Common myeloid progenitor, CD34-positive (primary cell): ENCODE measurements at regions not wholly inside any gene's neighbourhood (a gene's known extent, or its start where the extent isn't known, plus 50 kb on each side); places are given as distances from the start of the nearest gene placed in this dataset.

Experiments used
- CTCF ChIA-PET: fragments of 350-600 bp; sonication (Branson Sonifier 250); formaldehyde crosslinking; loops from one replicate; lab custom pipeline; 2021; ENCODE audit warnings: antibody characterized with exemption; lab: Charles Lee
- POLR2A ChIA-PET: fragments of 350-600 bp; sonication (Branson Sonifier 250); formaldehyde crosslinking; loops from one replicate; lab custom pipeline; 2021; ENCODE audit warnings: antibody characterized with exemption; lab: Charles Lee
- DNase-seq, 3 donors: peaks; one replicate each; pipeline versions ENCODE4 v3.0.0 to v3.0.0-alpha.2; 2013
- H3K27ac ChIP-seq, 2 experiments: 1 replicate in 1 of 2; 2 replicates in 1 of 2; pipeline ENCODE4 v1.7.0; 2013; ENCODE audit warnings: inconsistent platforms in 2 of 2, low read length in 2 of 2, mild to moderate bottlenecking in 2 of 2, low read depth in 1 of 2, moderate library complexity in 1 of 2; ENCODE audit not compliant: severe bottlenecking in 2 of 2, insufficient read depth in 1 of 2, poor library complexity in 1 of 2
- H3K27me3 ChIP-seq, 5 experiments: replicated peaks in 2 of 5; 1 replicate in 3 of 5; 2 replicates in 2 of 5; pipeline versions ENCODE4 v1.6.1 to v1.7.0; 2013; ENCODE audit warnings: low read length in 4 of 5, mild to moderate bottlenecking in 2 of 5, moderate library complexity in 2 of 5, inconsistent platforms in 1 of 5; ENCODE audit not compliant: insufficient read depth in 5 of 5, control insufficient read depth in 4 of 5
- H3K36me3 ChIP-seq, 4 experiments: 1 replicate in 2 of 4; 2 replicates in 2 of 4; pipeline versions ENCODE4 v1.6.1 to v1.7.0; 2013; ENCODE audit warnings: low read length in 3 of 4, control low read depth in 1 of 4, mild to moderate bottlenecking in 1 of 4; ENCODE audit not compliant: control insufficient read depth in 4 of 4, insufficient read depth in 4 of 4
- H3K4me1 ChIP-seq, 4 experiments: 1 replicate in 3 of 4; 2 replicates in 1 of 4; pipeline versions ENCODE4 v1.6.1 to v1.7.1; 2013; ENCODE audit warnings: low read length in 3 of 4, mild to moderate bottlenecking in 3 of 4, control low read depth in 1 of 4, inconsistent platforms in 1 of 4, moderate library complexity in 1 of 4; ENCODE audit not compliant: control insufficient read depth in 4 of 4, insufficient read depth in 4 of 4; ENCODE audit errors: control extremely low read depth in 1 of 4
- H3K4me3 ChIP-seq, 7 experiments: 1 replicate in 4 of 7; 2 replicates in 3 of 7; pipeline versions ENCODE4 v1.5.1 to v1.7.0; 2013; ENCODE audit warnings: mild to moderate bottlenecking in 7 of 7, low read length in 6 of 7, moderate library complexity in 6 of 7, inconsistent platforms in 2 of 7, low read depth in 2 of 7, control low read depth in 1 of 7; ENCODE audit not compliant: insufficient read depth in 4 of 7, control insufficient read depth in 1 of 7; ENCODE audit errors: extremely low read depth in 1 of 7
- H3K9me3 ChIP-seq, 5 experiments: 1 replicate in 4 of 5; 2 replicates in 1 of 5; pipeline versions ENCODE4 v1.6.1 to v1.7.1; 2013; ENCODE audit warnings: low read length in 4 of 5, mild to moderate bottlenecking in 2 of 5, inconsistent platforms in 1 of 5, low read depth in 1 of 5, moderate library complexity in 1 of 5; ENCODE audit not compliant: control insufficient read depth in 4 of 5, insufficient read depth in 2 of 5; ENCODE audit errors: control extremely low read depth in 1 of 5
- WGBS: methylation state at CpG from one replicate; pipeline ENCODE4 v1.1.5; 2013; ENCODE audit not compliant: insufficient coverage; 5-methylcytosine and 5-hydroxymethylcytosine counted together

GRCh38 chr2:107393516-107393915 is 433.2 kb upstream of the RGPD4 start:
- Histone ChIP-seq H3K27ac (no peak overlapping the region), H3K9me3 (no peaks in the 10 kb centered on the region), H3K4me1 (no peaks in the 10 kb centered on the region), H3K4me3 (no peak overlapping the region), H3K36me3 (no peaks in the 10 kb centered on the region), H3K27me3 (no peaks in the 10 kb centered on the region)
- POLR2A ChIA-PET: no interaction called here
- DNase-seq: no peak
- CTCF ChIA-PET: no interaction called here

GRCh38 chr2:107398683-107399082 is 428.0 kb upstream of the RGPD4 start:
- ChIA-PET POLR2A (no interaction called here), CTCF (no interaction called here)
- no peak for DNase-seq
- Histone ChIP-seq H3K27me3 (no peaks in the 10 kb centered on the region), H3K36me3 (no peaks in the 10 kb centered on the region), H3K27ac (no peak overlapping the region), H3K9me3 (no peaks in the 10 kb centered on the region), H3K4me1 (peaks cover 0 to 4% (median 0%) of the 10 kb centered on the region in 4 experiments), H3K4me3 (no peak overlapping the region)
- no CpG with 5 or more reads among the region's 1 CpG for WGBS

- H3K27me3 ChIP-seq: no peaks in the 10 kb centered on the region
- ChIA-PET CTCF (no interaction called here), POLR2A (no interaction called here)
- DNase-seq: peak; percentile 2 to 47 (median 21)
- H3K36me3 ChIP-seq: no peaks in the 10 kb centered on the region
- H3K4me3 ChIP-seq: no peak overlapping the region
- no peak overlapping the region for H3K27ac ChIP-seq
- H3K9me3 ChIP-seq: no peaks in the 10 kb centered on the region
- peaks cover 0 to 4% (median 0%) of the 10 kb centered on the region in 4 experiments for H3K4me1 ChIP-seq
- WGBS: 0% methylated on average over 1 of the region's 3 CpGs
Observed at GRCh38 chr2:107402330-107402729, 424.4 kb upstream of the RGPD4 start.

- no peaks in the 10 kb centered on the region for H3K27me3 ChIP-seq
- 100% methylated on average over 1 of the region's 2 CpGs for WGBS
- H3K36me3 ChIP-seq: no peaks in the 10 kb centered on the region
- ChIA-PET POLR2A (no interaction called here), CTCF (no interaction called here)
- H3K27ac ChIP-seq: no peak overlapping the region
- peaks cover 0 to 4% (median 0%) of the 10 kb centered on the region in 4 experiments for H3K4me1 ChIP-seq
- no peak for DNase-seq
- H3K9me3 ChIP-seq: no peaks in the 10 kb centered on the region
- no peak overlapping the region for H3K4me3 ChIP-seq
Observed at GRCh38 chr2:107405261-107405660, 421.4 kb upstream of the RGPD4 start.

- WGBS: no CpG with 5 or more reads among the region's 3 CpGs
- ChIA-PET POLR2A (no interaction called here), CTCF (no interaction called here)
- H3K27me3 ChIP-seq: no peaks in the 10 kb centered on the region
- H3K36me3 ChIP-seq: no peaks in the 10 kb centered on the region
- no peaks in the 10 kb centered on the region for H3K9me3 ChIP-seq
- no peak for DNase-seq
- H3K4me3 ChIP-seq: no peak overlapping the region
- no peak overlapping the region for H3K27ac ChIP-seq
- peaks cover 0 to 4% (median 0%) of the 10 kb centered on the region in 4 experiments for H3K4me1 ChIP-seq
Observed at GRCh38 chr2:107407017-107407416, 419.7 kb upstream of the RGPD4 start.

GRCh38 chr2:107407974-107408373 is 418.7 kb upstream of the RGPD4 start:
- Histone ChIP-seq H3K9me3 (no peaks in the 10 kb centered on the region), H3K36me3 (no peaks in the 10 kb centered on the region), H3K27me3 (no peaks in the 10 kb centered on the region), H3K4me1 (no peaks in the 10 kb centered on the region), H3K4me3 (no peak overlapping the region), H3K27ac (no peak overlapping the region)
- POLR2A ChIA-PET: no interaction called here
- 100% methylated on average over 1 of the region's 2 CpGs for WGBS
- DNase-seq: no peak
- CTCF ChIA-PET: no interaction called here

GRCh38 chr2:107411267-107411666 is 415.4 kb upstream of the RGPD4 start:
- 100% methylated on average over 1 of the region's 2 CpGs for WGBS
- Histone ChIP-seq H3K27me3 (no peaks in the 10 kb centered on the region), H3K27ac (no peak overlapping the region)

More at GRCh38 chr2:107411267-107411666, 415.4 kb upstream of the RGPD4 start:
- no peak overlapping the region for H3K4me3 ChIP-seq
- ChIA-PET POLR2A (no interaction called here), CTCF (no interaction called here)
- H3K4me1 ChIP-seq: no peaks in the 10 kb centered on the region
- no peaks in the 10 kb centered on the region for H3K36me3 ChIP-seq
- no peak for DNase-seq
- no peaks in the 10 kb centered on the region for H3K9me3 ChIP-seq
